HG02870 (cell line): ENCODE measurements at regions not wholly inside any gene's neighbourhood (a gene's known extent, or its start where the extent isn't known, plus 50 kb on each side); places are given as distances from the start of the nearest gene placed in this dataset.
"Not testable (repeated sequence)": the region's sequence is repeated elsewhere in the genome, so short reads cannot be mapped to it uniquely, and the experiment has no call there.

ENCODE experiments used
- ATAC-seq: cut with Tn5 transposase; IDR thresholded peaks from one replicate; pipeline ENCODE4 v1.9.1; 2021; ENCODE audit warnings: mild to moderate bottlenecking, moderate library complexity; ENCODE audit not compliant: unreplicated experiment

- no peak for ATAC-seq
These were observed 210.9 kb upstream of the TBX18 start for GRCh38 chr6:84975316-84975715.

- no peak for ATAC-seq
These were observed 209.2 kb upstream of the TBX18 start for GRCh38 chr6:84973606-84974005.

- no peak for ATAC-seq
These were observed 203.6 kb upstream of the TBX18 start for GRCh38 chr6:84967965-84968364.

- no peak for ATAC-seq
These were observed 203.0 kb upstream of the TBX18 start for GRCh38 chr6:84967389-84967788.

GRCh38 chr6:84953111-84953755, 188.8 kb upstream of the TBX18 start:
- ATAC-seq = no peak

GRCh38 chr6:84944926-84945325, 180.5 kb upstream of the TBX18 start:
- not testable (repeated sequence) for ATAC-seq

GRCh38 chr6:84943905-84944304, 179.5 kb upstream of the TBX18 start:
- no peak for ATAC-seq

- not testable (repeated sequence) for ATAC-seq
These were observed 177.2 kb upstream of the TBX18 start for GRCh38 chr6:84941609-84942008.

GRCh38 chr6:84929212-84929611, 164.8 kb upstream of the TBX18 start:
- no peak for ATAC-seq

- no peak for ATAC-seq
These were observed 163.2 kb upstream of the TBX18 start for GRCh38 chr6:84927551-84927950.

- no peak for ATAC-seq
These were observed 162.1 kb upstream of the TBX18 start for GRCh38 chr6:84926189-84927155.

GRCh38 chr6:84921891-84922290, 157.5 kb upstream of the TBX18 start:
- no peak for ATAC-seq

- ATAC-seq = no peak
These were observed 155.6 kb upstream of the TBX18 start for GRCh38 chr6:84920021-84920420.

- ATAC-seq = no peak
These were observed 152.3 kb upstream of the TBX18 start for GRCh38 chr6:84916704-84917103.

GRCh38 chr6:84912472-84913322, 148.3 kb upstream of the TBX18 start:
- no peak for ATAC-seq

- no peak for ATAC-seq
These were observed 146.7 kb upstream of the TBX18 start for GRCh38 chr6:84910906-84911607.

- ATAC-seq = no peak
These were observed 144.0 kb upstream of the TBX18 start for GRCh38 chr6:84908304-84908904.

- ATAC-seq = no peak
These were observed 142.1 kb upstream of the TBX18 start for GRCh38 chr6:84906514-84906913.

GRCh38 chr6:84905823-84906222, 141.4 kb upstream of the TBX18 start:
- ATAC-seq = no peak

GRCh38 chr6:84902354-84902928, 138.0 kb upstream of the TBX18 start:
- no peak for ATAC-seq
